NCI-H1048 (cell line): ENCODE measurements at regions not wholly inside any gene's neighbourhood (a gene's known extent, or its start where the extent isn't known, plus 50 kb on each side); places are given as distances from the start of the nearest gene placed in this dataset.
A peak's percentile ranks its signal among the peaks of the same experiment; 100 is the strongest.
"Not testable (repeated sequence)": the region's sequence is repeated elsewhere in the genome, so short reads cannot be mapped to it uniquely, and the experiment has no call there.

Source experiments
- DNase-seq: peaks from one replicate; lab custom pipeline; 2025; lab: John Stamatoyannopoulos, UW

DNA sequence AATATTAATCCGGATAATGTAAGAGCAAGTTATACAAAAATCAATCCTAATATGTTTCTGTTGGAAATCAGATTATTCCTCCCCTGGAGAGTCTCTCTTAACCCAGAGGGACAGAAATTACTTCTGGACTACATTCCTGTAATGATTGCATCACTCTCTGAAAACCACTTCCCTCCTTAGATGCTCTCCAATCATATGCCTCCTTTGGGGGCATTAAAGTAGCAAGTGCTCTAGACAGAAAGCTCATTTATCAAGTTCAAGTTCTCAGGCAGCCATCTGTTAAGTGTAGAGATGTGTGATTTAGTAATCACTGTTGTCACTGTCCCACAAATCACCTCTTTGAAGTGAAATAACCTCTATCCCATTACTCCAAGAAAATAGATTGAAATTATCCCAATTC, 247.1 kb downstream of the SLCO4C1 start:
- no peak for DNase-seq

GRCh38 chr5:102047073-102047472, 249.0 kb downstream of the SLCO4C1 start:
- not testable (repeated sequence) for DNase-seq

DNA sequence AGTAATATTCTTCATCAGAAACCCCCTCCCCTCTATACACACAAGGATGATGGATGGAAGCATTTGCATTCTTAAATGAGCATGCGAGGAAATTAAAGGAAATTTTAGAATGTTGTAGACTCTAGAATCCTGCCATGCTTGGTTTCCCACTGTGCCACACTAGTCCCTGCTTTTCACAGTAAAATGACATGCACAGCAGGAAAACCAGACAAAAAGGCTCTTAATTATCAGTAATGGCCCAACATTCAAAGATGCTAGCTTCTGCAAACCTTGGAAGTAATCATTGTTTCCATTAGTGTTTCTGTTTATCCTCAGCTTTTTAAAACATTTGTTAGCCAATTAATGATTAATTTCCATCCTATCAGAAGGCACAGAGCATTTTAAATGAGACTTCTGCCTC, 255.8 kb downstream of the SLCO4C1 start:
- DNase-seq, result no peak

GRCh38 chr5:102036927-102037326, 259.2 kb downstream of the SLCO4C1 start:
- no peak for DNase-seq

GRCh38 chr5:102031711-102032110, 264.4 kb downstream of the SLCO4C1 start:
- no peak for DNase-seq

GRCh38 chr5:102018690-102019089, 277.4 kb downstream of the SLCO4C1 start:
- DNase-seq, result no peak

DNA sequence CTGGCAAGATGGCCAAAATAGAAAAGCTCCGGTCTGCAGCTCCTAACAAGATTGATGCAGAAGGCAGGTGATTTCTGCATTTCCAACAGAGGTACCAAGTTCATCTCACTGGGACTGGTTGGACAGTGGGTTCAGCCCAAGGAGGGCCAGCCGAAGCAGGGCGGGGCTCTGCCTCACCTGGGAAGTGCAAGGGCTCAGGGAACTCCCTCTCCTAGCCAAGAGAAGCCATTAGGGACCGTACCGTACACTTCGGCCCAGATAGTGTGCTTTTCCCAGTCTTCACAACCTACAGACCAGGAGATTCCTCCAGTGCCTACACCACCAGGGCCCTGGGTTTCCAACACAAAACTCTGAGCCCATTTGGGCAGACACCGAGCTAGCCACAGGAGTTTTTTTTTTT, 277.8 kb downstream of the SLCO4C1 start:
- no peak for DNase-seq

GRCh38 chr5:102014371-102014770, 281.7 kb downstream of the SLCO4C1 start:
- DNase-seq, result no peak

DNA sequence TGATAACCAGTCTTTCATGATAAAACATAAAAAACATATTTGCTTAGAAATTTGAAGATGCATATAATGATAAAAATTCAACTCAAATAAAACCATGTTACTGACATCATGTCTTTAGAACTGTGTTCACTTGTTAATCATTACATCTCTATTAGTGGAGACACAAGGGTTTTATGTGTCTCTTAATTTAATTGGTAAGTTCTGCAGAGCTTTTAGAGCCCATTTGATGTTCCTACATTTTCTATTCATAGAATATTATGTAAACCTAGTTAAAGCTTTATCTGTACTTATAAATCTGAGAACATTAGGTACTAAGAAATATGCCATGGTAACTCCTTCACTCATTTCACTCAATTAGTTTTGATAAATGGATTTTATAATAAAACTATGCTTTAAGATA, 285.4 kb downstream of the SLCO4C1 start:
- no peak for DNase-seq

- no peak for DNase-seq
Observed at GRCh38 chr5:101997235-101997634, 298.8 kb downstream of the SLCO4C1 start.

- DNase-seq, result peak; percentile 48
Observed at GRCh38 chr5:101995585-101995984, 300.5 kb downstream of the SLCO4C1 start.

DNA sequence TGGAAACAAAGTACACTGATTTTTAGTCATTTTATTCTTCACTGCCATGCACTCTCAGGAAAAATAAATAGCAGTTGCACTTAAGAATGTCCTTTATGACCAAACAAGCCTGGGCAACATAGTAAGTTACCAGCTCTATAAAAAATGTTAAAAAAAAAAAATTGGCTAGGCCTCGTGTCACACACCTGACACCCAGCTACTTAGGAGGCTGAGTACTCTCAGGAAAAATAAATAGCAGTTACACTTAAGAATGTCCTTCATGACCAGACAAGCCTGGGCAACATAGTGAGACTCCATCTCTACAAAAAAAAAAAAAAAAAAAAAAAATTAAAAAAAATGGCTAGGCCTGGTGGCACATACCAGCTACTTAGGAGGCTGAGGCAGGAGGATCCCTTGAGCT, 304.6 kb downstream of the SLCO4C1 start:
- no peak for DNase-seq

GRCh38 chr5:101989659-101990058, 306.4 kb downstream of the SLCO4C1 start:
- DNase-seq, result no peak

- DNase-seq, result peak; percentile 16
Observed at GRCh38 chr5:101977729-101978345, 318.2 kb downstream of the SLCO4C1 start.

DNA sequence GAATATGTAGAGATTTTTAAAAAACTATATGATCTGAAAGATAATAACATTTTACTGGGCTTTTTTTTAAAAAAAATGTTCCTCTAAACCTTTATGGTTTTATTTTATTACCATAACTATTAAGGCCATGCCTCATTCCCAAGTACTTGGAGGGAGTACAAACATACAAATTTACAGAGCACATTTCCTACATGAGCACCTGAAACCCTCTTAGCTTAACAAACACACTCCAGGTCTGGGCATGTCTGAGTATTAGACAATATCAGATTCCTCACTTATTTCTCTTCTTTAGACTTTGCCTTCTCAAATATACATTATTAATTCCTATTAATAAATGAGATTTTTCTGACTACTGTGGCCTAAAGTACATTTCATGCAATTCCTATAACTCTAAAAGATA, 319.2 kb downstream of the SLCO4C1 start:
- no peak for DNase-seq

DNA sequence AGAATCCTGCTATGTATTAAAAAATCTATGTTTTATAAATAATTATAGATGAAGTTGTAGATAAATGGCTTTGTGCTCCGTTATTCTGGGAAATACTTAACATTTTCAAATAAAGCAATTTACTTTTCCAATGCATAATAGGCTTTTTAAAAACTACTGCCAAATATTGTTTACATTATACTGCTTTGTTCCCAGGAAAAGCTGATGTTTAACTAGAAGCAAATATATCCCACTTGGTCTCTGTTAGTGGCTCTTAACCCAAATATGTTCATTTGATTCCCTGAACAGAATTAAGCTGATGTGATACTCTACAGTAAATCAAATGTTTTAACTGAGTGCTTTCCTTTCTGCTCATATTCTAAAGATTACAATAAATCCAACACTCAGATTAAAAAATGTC, 326.3 kb downstream of the SLCO4C1 start:
- DNase-seq, result no peak

DNA sequence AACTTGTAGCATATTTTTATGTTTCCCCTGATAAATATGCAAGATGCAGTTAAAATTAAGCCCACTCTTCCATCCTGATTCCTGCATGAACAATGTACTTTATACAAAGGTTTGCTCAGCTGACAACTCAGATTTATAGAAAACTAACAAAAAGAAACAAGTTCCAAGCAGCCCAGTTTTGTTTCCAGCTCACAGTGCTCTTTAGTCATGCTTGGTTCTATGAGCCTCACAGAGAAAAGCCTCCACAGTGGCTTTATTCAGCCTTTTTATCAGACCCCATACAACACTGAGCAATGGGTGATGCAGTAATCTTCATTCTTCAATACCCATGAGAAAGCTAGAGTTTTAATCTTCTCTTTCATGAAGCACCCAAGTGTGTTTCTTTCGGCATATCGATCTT, 329.6 kb downstream of the SLCO4C1 start:
- DNase-seq, result no peak

GRCh38 chr5:101955891-101956290, 340.2 kb downstream of the SLCO4C1 start:
- no peak for DNase-seq

- DNase-seq, result no peak
Observed at GRCh38 chr5:101950019-101950418, 346.1 kb downstream of the SLCO4C1 start.

DNA sequence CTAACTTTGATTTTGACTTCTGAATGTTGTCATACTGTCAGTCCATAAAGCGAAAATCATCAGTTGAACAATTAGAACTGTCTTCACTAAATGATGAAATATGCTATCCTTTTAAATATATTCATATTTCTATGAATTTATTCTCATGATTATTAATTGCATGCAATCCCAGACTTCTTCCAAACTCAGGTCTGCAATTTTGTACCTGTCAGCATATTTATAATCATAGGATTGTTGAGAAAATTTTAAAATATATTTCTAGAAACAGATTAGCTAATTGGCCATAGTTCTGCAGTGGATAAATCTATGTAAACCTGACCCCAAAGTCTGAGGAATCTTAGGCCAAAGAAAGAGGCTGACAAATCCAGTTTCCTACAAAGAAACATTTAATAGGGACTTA, 347.5 kb downstream of the SLCO4C1 start:
- DNase-seq, result no peak

DNA sequence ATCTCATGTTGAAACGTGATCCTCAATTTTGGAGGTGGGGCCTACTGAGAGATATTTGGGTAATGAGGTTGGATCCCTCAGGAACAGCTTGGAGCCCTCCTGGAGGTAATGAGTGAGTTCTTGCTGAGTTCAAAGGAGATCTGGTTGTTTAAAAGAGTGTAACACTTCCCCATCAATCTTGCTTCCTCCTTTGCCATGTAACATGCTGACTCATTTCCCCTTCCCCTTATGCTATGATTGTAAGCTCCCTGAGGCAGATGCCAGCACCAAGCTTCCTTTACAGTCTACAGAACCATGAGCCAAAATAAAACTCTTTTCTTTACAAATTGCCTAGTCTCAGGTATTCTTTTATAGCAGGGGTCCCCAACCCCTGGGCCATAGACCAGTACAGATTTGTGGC, 352.3 kb downstream of the SLCO4C1 start:
- DNase-seq, result no peak

DNA sequence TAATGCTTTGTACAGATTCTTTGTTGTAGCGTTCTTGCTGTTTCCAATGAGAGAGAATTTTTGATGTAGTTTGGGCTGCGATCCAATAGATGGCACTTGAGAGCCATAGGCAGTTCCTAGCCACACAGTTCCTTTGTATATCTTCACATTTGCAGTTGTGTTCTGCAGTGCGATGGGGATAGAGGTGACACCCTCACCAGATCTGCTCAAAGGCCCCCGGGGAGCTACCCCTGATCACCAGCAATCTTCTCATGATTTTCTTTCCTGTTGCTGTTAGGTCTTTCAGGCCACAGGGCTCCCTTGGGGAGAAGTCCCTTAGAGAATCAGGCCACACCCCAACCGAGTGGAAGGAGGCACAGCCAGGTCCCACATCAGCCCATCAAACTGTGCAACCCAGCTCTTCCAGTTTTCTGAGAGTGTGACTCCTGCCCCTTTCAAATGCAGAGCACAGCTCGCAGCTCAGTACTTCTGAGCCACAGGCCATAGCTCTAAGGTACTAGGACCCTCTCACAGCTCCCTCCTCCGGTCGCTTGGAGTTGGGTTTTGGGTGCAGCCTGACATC, 353.7 kb downstream of the SLCO4C1 start:
- no peak for DNase-seq

- no peak for DNase-seq
Observed at GRCh38 chr5:101937041-101937440, 359.0 kb downstream of the SLCO4C1 start.

GRCh38 chr5:101935086-101935485, 361.0 kb downstream of the SLCO4C1 start:
- DNase-seq, result no peak
